Loucy (cell line): ENCODE measurements at regions not wholly inside any gene's neighbourhood (a gene's known extent, or its start where the extent isn't known, plus 50 kb on each side); places are given as distances from the start of the nearest gene placed in this dataset.
"Not testable (repeated sequence)": the region's sequence is repeated elsewhere in the genome, so short reads cannot be mapped to it uniquely, and the experiment has no call there.

Experiments
- H2AFZ ChIP-seq: fragments of 200-600 bp; sonication (generic); 2 replicates; pipeline ENCODE4 v1.6.0; 2016; ENCODE audit warnings: antibody characterized with exemption, mild to moderate bottlenecking, low read length, moderate library complexity
- H3F3A ChIP-seq: fragments of 200-600 bp; 2 replicates; pipeline ENCODE4 v1.6.0; 2016; ENCODE audit warnings: antibody characterized with exemption, low read depth, mild to moderate bottlenecking
- H3K27me3 ChIP-seq: fragments of 200-600 bp; sonication (generic); 2 replicates; pipeline ENCODE4 v1.6.1; 2014; ENCODE audit warnings: low read length, mild to moderate bottlenecking; ENCODE audit not compliant: insufficient read depth, poor library complexity, severe bottlenecking
- H3K36me3 ChIP-seq: fragments of 200-600 bp; sonication (generic); 2 replicates; pipeline ENCODE4 v1.6.1; 2016; ENCODE audit warnings: low read length; ENCODE audit not compliant: insufficient read depth
- H3K4me1 ChIP-seq: fragments of 200-600 bp; sonication (generic); 2 replicates; pipeline ENCODE4 v1.5.1; 2014; ENCODE audit warnings: low read length, mild to moderate bottlenecking; ENCODE audit not compliant: insufficient read depth, poor library complexity, severe bottlenecking
- H3K4me2 ChIP-seq: fragments of 200-600 bp; sonication (generic); 2 replicates; pipeline ENCODE4 v1.6.0; 2014; ENCODE audit warnings: antibody characterized with exemption, low read length, low read depth, mild to moderate bottlenecking; ENCODE audit not compliant: poor library complexity, severe bottlenecking
- H3K4me3 ChIP-seq: fragments of 200-600 bp; sonication (generic); 2 replicates; pipeline ENCODE4 v1.5.1; 2014; ENCODE audit warnings: low read length, mild to moderate bottlenecking, mixed read lengths; ENCODE audit not compliant: poor library complexity, severe bottlenecking
- H3K79me2 ChIP-seq: fragments of 200-600 bp; sonication (generic); 2 replicates; pipeline ENCODE4 v1.6.1; 2014; ENCODE audit warnings: low read length; ENCODE audit not compliant: insufficient read depth
- H3K9ac ChIP-seq: fragments of 200-600 bp; sonication (generic); 2 replicates; pipeline ENCODE4 v1.6.0; 2014; ENCODE audit warnings: mild to moderate bottlenecking, low read depth, low read length, moderate library complexity; ENCODE audit not compliant: poor library complexity, severe bottlenecking
- H3K9me2 ChIP-seq: fragments of 200-600 bp; sonication (generic); replicated peaks from 2 replicates; pipeline ENCODE4 v1.6.1; 2016; ENCODE audit warnings: low read depth, low read length, mixed read lengths
- H3K9me3 ChIP-seq: fragments of 200-600 bp; sonication (generic); 2 replicates; pipeline ENCODE4 v1.6.1; 2014; ENCODE audit warnings: mild to moderate bottlenecking, antibody characterized with exemption, low read length, low read depth; ENCODE audit not compliant: insufficient read depth
- H4K20me1 ChIP-seq: fragments of 200-600 bp; sonication (generic); 2 replicates; pipeline ENCODE4 v1.6.0; 2014; ENCODE audit warnings: antibody characterized with exemption, low read length, mild to moderate bottlenecking; ENCODE audit not compliant: insufficient read depth, poor library complexity, severe bottlenecking
- EZH2phosphoT487 ChIP-seq: fragments of 200-600 bp; IDR thresholded peaks from 2 replicates; pipeline ENCODE4 v1.6.1; 2018; ENCODE audit warnings: antibody characterized with exemption, mild to moderate bottlenecking, moderate library complexity, borderline replicate concordance
- TF ChIP-seq, protein P1 (sequence below): fragments of 200-600 bp; sonication (generic); conservative IDR thresholded peaks from 2 replicates; pipeline ENCODE4 v1.5.1; 2014; ENCODE audit warnings: mild to moderate bottlenecking, antibody characterized with exemption, low read length

DNA sequence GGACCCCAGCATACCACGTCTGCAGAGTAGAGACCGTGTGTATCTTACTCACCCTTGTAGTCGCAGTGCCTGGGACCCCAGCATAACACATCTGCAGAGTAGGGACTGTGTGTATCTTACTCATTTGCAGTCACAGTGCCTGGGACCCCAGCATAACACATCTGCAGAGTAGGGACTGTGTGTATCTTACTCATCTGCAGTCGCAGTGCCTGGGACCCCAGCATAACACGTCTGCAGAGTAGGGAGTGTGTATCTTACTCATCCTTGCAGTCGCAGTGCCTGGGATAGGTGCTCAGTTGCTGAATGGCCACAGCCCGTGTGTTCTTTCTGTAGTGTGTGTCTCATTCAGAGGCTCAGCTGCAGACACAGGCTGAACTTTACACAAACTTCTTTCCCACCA is 71.4 kb upstream of the FRG1 start:
- H3K4me1 ChIP-seq: no peaks in the 10 kb centered on the region
- H3K79me2 ChIP-seq: no peaks in the 10 kb centered on the region
- H2AFZ ChIP-seq: no peak overlapping the region
- H3K9me2 ChIP-seq: no peaks in the 10 kb centered on the region
- peaks cover 4% of the 10 kb centered on the region for H3K27me3 ChIP-seq
- peaks cover 2% of the 10 kb centered on the region; the same call in 1 of the 2 replicates for H3K9me3 ChIP-seq
- H3K4me3 ChIP-seq: no peak overlapping the region
- TF ChIP-seq EZH2phosphoT487: no peak
- TF ChIP-seq, protein P1, sequence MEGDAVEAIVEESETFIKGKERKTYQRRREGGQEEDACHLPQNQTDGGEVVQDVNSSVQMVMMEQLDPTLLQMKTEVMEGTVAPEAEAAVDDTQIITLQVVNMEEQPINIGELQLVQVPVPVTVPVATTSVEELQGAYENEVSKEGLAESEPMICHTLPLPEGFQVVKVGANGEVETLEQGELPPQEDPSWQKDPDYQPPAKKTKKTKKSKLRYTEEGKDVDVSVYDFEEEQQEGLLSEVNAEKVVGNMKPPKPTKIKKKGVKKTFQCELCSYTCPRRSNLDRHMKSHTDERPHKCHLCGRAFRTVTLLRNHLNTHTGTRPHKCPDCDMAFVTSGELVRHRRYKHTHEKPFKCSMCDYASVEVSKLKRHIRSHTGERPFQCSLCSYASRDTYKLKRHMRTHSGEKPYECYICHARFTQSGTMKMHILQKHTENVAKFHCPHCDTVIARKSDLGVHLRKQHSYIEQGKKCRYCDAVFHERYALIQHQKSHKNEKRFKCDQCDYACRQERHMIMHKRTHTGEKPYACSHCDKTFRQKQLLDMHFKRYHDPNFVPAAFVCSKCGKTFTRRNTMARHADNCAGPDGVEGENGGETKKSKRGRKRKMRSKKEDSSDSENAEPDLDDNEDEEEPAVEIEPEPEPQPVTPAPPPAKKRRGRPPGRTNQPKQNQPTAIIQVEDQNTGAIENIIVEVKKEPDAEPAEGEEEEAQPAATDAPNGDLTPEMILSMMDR: no peak
- H3K4me2 ChIP-seq: no peak overlapping the region
- H3K9ac ChIP-seq: no peak overlapping the region
- H3F3A ChIP-seq: no peaks in the 10 kb centered on the region
- no peaks in the 10 kb centered on the region for H3K36me3 ChIP-seq
- H4K20me1 ChIP-seq: no peaks in the 10 kb centered on the region

DNA sequence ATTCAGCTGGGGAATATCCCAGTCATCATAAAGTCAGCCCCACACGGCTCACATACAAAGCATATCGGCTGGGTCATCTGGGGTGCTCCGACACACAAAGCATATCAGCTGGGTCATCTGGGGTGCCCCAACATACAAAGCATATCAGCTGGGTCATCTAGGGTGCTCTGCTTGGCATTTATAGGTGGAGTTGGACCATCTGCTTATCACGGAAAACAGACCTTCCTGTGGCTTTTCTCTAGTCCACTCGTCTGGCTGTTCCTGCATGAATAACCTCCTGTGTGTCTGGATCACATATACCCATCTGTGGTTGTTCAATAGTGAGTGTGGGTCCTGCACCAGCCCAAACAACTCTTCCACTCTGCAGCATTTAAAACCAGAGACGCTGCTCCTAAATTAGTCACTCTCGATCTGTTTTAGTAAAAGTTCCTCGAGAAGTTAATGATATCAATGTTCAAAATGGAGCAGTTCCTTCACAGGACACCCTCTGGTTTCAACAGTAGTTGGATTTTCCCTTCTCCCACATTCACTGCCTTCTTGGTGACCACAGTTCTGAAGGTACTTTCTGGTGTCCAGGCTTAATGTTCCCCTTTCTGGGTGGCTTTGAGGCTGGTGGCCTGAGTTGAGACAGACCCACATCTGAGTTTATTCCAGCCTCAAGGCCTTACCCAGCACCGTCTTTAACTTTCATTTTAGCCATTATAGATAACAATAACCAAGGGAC is 70.0 kb upstream of the FRG1 start:
- no peak overlapping the region for H3K4me2 ChIP-seq
- no peaks in the 10 kb centered on the region for H3K27me3 ChIP-seq
- peaks cover 2% of the 10 kb centered on the region; the same call in 1 of the 2 replicates for H3K9me3 ChIP-seq
- no peaks in the 10 kb centered on the region for H3K36me3 ChIP-seq
- H3F3A ChIP-seq: no peaks in the 10 kb centered on the region
- no peaks in the 10 kb centered on the region for H3K79me2 ChIP-seq
- no peak overlapping the region for H2AFZ ChIP-seq
- TF ChIP-seq, protein P1: no peak
- no peak for TF ChIP-seq EZH2phosphoT487
- no peaks in the 10 kb centered on the region for H4K20me1 ChIP-seq
- H3K4me3 ChIP-seq: no peak overlapping the region
- H3K9me2 ChIP-seq: no peaks in the 10 kb centered on the region
- no peaks in the 10 kb centered on the region for H3K4me1 ChIP-seq
- no peak overlapping the region for H3K9ac ChIP-seq

DNA sequence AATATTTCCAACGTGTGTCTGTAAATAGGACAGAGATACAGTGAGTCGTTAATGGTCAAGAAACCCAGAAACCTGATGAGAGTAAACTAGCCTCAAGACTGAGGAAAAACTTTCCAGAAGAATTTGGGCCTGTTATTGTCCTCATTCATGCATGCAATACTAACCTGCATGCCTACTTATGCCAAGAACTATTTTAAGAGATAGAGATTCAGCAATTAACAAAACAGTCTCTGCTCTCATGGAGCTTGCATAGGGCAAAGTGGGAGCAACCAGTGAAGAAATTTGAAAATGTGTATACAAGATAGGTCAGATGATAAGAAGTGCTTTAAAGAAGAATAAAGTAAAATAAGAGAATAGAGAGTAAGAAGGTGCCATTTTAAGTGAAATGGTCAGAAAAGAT is 66.1 kb upstream of the FRG1 start:
- Histone ChIP-seq H4K20me1 (no peaks in the 10 kb centered on the region), H3K9me3 (peaks cover 2% of the 10 kb centered on the region; the same call in 1 of the 2 replicates), H3K36me3 (no peaks in the 10 kb centered on the region), H2AFZ (no peak overlapping the region), H3K4me1 (no peaks in the 10 kb centered on the region), H3F3A (no peaks in the 10 kb centered on the region), H3K27me3 (no peaks in the 10 kb centered on the region), H3K9me2 (no peaks in the 10 kb centered on the region), H3K79me2 (no peaks in the 10 kb centered on the region), H3K4me3 (no peak overlapping the region), H3K4me2 (no peak overlapping the region), H3K9ac (no peak overlapping the region)
- TF ChIP-seq, protein P1: no peak
- TF ChIP-seq EZH2phosphoT487: no peak

DNA sequence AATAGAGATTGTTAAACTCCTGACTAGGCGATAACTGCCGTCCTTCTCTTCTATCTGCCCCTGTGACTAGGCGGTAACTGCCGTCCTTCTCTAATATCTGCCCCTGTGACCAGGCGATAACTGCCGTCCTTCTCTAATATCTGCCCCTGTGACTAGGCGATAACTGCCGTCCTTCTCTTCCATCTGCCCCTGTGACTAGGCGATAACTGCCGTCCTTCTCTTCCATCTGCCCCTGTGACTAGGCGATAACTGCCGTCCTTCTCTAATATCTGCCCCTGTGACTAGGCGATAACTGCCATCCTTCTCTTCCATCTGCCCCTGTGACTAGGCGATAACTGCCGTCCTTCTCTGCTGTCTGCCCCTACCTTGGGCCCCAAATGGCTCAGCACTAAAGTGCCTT is 59.5 kb upstream of the FRG1 start:
- H3K4me3 ChIP-seq, H2AFZ ChIP-seq, H3K36me3 ChIP-seq, H3F3A ChIP-seq, H3K4me2 ChIP-seq, H3K9me3 ChIP-seq, H4K20me1 ChIP-seq, H3K79me2 ChIP-seq, H3K9ac ChIP-seq, H3K4me1 ChIP-seq, H3K27me3 ChIP-seq, H3K9me2 ChIP-seq: not testable (repeated sequence)

DNA sequence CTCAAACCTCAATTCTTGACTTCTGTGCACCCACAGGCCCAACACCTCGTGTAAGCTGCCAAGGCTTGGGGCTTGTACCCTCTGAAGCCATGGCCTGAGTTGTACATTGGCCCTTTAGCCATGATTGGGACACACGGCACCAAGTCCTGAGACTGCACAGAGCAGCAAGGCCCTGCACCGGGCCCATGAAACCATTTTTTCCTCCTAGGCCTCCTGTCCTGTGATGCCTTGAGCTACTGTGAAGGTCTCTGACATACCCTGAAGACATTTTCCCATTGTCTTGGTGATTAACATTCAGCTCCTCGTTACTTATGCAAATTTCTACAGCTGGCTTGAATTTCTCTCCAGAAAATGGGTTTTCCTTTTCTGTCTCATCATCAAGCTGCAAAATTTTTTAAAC is 52.3 kb upstream of the FRG1 start:
- not testable (repeated sequence) for H3F3A ChIP-seq, H3K36me3 ChIP-seq, H3K27me3 ChIP-seq, H3K4me3 ChIP-seq, H3K4me1 ChIP-seq, H3K9me3 ChIP-seq, H3K79me2 ChIP-seq, H4K20me1 ChIP-seq, H3K9me2 ChIP-seq, H3K9ac ChIP-seq, H3K4me2 ChIP-seq, H2AFZ ChIP-seq
